ENCODE measurements at regions not wholly inside any gene's neighbourhood (a gene's known extent, or its start where the extent isn't known, plus 50 kb on each side); places are given as distances from the start of the nearest gene placed in this dataset.
"Not testable (repeated sequence)": the region's sequence is repeated elsewhere in the genome, so short reads cannot be mapped to it uniquely, and the experiment has no call there.

DNA sequence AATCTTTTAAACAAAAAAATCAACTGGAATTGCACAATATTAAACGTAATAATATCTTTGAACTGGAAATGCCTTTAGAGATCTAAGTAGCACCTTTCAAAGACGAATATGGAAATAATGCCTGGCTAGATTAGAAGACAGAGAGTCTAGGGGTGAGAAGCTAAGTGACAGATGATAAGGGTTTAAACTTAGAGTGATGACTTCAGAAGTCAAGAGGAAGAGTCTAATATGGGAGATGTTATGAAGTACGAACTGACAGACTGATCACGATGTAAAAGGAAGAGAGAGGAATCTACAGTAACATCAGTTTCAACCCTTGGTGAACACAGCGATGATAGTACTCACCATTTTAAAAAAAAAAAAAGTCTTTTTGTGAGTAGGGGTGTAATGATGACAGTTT lies 57.9 kb downstream of the HINT1 start:
- no peak for DNase-seq (ENCODE audit: low read depth in 2 of 2)

DNA sequence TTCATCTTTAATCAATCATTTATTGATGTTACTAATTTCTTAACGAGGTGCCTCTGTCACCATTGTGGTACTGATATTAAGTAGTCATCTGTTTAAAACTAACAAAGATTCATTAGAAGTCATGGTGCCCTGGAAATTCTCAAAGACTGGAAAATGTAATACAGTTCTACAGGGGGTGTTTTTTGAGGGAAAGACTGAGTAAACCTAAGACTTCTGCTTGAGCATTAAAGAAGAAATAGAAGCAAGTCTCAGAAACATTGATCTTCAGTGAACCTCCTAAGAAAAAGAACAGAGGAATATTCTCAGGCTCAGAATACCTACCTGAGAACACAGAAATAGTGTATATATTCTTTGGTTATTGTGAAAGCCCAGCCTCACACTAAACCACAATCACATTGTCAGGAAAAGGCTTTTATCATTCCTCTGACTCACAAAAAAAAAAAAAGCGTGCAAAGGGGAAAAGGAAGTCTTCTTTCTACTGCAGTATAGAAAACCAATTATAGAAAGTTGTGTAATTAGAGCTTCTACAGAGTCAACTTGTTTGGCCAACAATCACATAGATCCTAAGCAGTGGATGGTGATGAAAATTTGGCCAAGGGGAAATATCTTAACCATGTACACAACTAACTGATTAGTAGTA lies 60.8 kb downstream of the HINT1 start:
- no peak for DNase-seq (ENCODE audit: low read depth in 2 of 2)

DNA sequence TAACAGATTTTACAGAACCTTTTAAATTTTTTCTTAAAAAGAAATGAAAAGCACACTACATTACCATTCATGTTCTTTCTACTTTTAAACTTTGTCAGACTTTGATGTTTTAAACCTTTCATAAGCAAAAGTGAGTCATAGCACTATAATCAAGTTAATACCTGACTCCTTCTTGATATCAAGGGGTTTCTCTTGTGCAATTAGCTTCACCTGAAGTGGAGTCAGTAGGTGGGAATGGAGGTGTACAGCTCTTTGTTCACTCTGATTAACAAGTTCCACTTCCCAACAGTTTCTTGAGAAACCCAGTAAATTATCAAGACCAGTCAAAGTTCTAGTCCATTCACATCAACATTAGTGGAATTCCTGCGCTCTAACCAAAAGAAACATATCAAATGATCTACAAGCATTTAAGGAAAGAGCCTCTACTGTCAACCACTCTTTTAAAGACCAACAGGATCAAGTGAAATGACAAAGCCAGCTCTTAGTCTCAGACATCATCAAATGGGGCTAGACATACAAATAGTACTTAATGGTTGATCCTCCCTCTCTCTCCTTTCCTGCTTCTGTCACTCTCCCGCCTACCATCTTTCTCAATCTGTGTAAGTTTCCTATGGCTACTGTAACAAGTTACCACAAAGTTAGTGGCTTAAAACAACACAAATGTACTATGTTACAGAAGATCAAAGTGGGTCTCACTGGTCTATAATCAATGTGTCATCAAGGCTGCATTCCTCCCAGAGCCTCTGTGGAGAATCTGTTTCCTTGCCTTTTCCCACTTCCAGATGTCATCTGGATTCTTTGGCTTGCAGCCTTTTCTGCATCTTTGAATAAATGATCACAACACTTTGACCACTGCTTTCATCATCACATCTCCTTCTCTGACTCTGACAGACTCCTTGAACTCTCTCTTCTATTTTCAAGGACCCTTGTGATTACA lies 68.0 kb downstream of the HINT1 start:
- no peak for DNase-seq (ENCODE audit: low read depth in 2 of 2)

DNA sequence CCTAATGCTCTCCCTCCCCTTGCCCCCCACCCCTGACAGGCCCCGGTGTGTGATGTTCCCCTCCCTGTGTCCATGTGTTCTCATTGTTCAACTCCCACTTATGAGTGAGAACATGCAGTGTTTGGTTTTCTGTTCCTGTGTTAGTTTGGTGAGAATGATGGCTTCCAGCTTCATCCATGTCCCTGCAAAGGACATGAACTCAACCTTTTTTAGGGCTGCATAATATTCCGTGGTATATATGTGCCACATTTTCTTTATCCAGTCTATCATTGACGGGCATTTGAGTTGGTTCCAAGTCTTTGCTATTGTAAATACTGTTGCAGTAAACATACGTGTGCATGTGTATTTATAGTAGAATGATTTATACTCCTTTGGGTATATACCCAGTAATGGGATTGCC lies 69.5 kb downstream of the HINT1 start:
- DNase-seq (ENCODE audit: low read depth in 2 of 2): not testable (repeated sequence)

DNA sequence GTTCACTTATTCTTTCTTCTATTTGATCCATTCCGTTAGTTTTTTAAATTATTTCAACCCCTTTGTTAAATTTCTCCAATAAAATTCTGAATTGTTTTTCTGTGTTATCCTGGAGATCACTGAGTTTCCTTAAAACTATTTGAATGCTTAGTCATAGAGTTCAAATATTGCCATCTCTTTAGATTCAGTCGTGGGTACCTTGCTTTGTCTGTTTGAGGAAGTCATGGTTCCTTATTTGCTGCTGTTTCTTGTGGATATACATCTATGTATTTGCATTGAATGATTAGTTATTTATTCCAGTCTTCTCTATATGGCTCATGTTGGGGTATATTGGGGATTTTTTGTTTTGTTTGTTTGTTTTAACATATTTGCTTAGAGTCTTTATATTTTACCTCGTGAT lies 80.6 kb downstream of the HINT1 start:
- DNase-seq (ENCODE audit: low read depth in 2 of 2): no peak

DNA sequence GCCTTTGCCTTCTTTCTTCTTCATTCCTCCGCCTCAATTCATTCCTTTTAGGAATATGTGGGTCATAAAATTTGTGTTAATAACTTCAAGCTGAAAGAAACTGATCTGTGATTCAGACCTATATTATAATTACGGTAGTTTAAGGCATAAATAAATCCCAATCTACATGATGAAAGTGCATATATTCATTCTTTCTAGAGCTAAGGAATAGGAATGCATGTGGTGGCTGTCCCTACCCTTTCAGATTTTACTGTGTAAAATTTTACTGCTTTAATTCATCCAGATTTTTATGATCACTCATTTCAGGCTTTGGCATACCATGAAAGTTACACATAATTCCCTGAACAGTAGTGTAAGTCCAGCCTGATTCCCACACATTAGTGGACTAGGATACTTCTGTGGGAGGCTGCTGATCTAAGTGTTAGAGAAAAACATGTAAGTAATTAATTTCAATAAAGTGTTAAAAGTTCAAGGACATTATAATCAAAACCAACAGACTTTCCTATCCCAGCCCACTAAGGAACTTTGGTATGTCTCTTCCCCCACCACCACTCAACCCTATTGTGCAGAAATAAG lies 83.1 kb downstream of the HINT1 start:
- DNase-seq (ENCODE audit: low read depth in 2 of 2): no peak

DNA sequence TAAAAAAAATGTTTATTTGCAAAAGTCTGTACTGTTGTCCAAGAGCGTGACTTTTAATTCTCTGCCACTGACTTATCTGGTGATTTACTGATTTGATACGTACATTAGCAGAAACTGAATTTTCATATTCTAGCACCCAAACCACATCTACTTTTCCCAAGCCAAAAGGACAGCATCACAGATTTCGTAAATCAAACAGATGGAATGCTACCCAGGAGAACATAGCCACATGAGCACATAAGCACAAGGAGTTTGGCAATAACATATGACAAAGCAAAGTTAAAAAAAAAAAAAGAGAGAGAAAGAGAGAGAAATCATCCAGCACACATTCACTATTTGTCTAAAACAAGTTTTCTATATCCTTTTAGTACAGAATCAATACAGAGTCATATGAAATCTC lies 83.7 kb downstream of the HINT1 start:
- DNase-seq (ENCODE audit: low read depth in 2 of 2): no peak

DNA sequence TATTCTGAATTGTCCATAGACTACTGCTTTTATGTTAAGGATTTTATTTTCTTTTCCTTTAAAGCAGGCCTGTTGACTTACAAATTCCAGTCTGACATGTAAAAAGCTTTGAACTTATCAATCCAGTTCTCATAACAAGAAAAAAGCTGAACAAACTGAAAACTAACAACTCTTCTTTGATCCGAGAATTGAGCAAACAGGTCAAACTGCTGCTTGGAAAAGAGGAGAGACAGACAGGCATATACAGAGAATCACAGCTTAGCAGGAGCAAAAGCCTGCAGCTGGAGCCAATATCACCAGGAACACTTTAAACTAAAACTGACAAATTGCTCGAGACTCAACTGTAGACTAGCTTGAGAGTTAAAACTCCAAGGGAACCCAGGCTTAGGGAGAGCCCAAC lies 85.8 kb downstream of the HINT1 start:
- DNase-seq (ENCODE audit: low read depth in 2 of 2): no peak

DNA sequence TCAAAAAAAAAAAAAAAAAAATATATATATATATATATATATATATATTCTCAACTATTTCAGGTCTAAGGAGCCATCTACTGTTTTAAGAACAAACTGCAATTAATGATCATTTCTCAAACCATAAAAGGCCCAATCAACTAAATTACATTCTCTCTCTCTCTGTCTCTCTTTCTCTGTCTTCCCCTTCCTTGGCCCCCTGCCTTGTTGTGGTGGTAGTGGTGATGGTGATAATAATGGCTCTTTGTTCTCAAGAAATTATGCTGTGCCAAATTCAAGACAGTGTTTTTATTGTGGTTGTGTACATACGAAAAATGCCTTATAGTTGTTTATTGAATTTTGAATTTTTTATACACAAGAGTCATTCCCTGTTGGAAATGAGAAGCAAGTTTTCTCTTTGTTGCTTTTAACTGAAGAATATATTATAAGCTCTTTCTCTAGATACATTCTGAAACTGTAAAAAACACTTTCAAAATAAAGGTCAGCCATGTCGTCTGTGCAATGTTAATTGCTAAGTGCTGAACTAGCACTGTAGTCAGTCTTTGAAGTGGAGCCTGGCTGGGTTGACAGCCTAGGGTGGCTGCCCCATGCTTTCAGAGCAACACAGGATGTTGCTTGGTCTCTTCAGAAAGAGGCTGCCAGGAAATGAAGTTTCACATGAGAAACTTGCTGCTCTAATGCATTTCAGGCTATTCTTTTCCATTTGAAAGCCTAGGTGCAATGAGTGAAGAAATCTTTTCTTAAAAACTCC lies 96.0 kb downstream of the HINT1 start:
- DNase-seq (ENCODE audit: low read depth in 2 of 2): peak; percentile 15 to 20

DNA sequence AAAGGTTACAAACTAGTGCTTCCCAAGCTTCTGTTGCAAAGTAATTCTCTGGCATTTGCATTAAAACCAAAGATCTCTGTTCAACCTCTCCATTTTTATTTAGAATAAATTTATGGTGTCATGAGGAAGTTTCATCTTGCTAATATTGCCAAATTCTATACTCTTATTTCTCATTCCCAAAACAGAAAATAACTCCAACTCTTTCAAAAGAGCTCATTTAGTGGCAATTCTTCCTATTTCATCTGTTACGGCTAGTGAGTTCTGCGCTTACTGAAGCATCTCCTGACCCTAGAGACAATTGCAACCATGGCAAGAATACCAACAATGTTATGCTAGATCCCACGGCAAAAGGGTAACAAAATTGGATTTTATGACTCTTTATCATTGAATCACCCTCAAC lies 97.0 kb downstream of the HINT1 start:
- DNase-seq (ENCODE audit: low read depth in 2 of 2): no peak

DNA sequence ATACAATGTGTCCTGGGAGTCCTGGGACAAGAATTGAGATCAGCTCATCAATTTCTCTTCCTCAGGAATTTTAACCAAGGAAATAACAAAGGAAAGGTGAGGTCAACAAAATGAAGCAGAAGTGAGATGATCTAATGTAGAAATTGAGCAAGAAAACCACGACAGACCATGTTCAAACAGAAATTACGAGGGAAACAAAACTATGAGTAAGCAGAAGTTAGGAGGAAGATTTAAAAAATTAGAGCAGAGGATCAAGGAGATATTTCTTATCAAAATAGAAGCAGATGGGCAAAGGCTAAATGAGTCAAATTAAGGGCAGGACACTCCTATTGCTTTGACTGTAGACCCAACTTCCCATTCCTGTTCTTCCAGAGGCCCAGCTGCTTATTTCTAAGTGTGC lies 97.4 kb downstream of the HINT1 start:
- DNase-seq (ENCODE audit: low read depth in 2 of 2): no peak

DNA sequence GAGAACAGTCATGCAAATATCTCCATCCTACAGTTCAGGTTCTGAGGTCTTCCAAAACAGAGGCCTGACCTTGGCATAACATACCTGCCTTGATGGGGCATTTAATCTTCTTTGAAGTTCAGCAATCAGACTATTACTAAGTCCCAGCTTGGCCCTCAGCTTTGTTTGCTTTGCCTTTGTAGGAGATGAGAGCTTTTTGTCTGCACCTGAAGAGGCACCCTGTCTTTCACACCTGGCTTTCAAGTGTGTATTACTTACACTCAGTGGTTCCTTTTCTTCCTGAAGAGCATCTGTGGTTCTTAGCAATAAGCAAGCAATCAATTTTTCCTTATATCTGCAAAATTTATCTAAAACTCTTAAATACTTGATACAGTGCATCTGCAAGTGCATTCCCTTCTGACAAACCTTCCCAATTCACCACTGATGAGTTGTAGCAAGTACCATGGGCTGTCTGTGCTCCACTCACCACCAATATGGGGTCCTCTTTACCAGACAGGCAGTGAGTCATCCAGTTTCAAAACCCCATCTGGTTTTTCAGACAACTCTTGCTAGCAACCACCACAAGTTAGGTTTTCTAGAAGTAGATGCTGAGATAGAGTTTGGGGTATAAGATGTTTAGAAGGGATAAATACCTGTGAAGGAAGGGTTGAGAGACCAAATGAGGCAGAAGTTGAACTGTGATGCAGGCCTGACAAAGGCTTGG lies 100.2 kb downstream of the HINT1 start:
- DNase-seq (ENCODE audit: low read depth in 2 of 2): no peak

DNA sequence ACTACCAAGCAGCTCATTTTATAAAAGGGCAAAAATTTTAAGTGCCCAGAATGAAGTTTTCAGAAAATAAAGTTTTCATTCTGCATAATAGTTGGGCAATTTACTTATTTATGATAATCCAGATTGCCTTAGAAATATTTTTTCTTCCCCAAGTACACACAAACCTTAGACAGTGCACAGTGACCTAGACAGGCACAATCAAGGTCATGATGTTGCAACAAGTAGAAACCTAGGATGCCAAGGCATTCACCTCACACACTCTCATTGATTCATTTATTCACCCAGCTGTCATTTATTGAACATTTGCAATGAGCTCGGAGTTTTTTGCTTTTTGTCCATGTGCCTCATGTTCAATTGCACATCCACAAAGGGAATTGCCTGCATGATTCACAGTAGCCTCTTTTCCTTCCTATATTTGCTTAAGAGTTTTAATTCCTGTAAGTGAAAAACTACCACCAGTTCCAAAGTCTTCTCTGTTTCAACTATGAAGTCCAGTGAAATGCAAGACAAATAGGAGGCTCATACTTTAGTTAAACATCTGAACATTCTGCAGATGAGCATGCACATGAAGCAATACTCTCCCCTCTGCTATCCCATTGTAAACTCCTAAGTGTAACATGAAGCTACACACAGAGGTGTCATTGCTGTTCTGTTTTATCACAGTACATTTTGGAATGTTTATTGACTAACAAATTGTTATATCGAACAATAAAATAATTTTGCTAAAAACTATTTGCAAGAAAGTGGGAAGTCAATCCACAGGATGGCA lies 122.9 kb downstream of the HINT1 start:
- DNase-seq (ENCODE audit: low read depth in 2 of 2): no peak

DNA sequence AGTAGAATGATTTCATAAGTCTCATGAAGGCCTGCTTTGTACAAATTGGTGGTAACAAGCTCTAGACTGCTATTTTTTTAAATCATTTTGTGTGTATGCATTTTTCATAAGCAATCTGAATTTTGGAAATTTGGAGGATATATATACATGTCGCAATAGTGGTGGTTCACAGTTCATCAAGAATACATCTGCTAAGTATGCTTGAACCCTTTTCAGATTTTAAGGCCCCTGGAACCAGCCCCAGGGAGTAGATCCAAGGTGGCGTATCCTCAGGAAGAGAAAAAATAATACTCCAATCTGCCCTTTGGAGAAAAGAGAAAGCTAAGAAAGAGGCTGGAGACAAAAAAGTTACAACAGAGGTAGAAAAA lies 141.6 kb downstream of the HINT1 start:
- no peak for DNase-seq (ENCODE audit: low read depth in 2 of 2)

DNA sequence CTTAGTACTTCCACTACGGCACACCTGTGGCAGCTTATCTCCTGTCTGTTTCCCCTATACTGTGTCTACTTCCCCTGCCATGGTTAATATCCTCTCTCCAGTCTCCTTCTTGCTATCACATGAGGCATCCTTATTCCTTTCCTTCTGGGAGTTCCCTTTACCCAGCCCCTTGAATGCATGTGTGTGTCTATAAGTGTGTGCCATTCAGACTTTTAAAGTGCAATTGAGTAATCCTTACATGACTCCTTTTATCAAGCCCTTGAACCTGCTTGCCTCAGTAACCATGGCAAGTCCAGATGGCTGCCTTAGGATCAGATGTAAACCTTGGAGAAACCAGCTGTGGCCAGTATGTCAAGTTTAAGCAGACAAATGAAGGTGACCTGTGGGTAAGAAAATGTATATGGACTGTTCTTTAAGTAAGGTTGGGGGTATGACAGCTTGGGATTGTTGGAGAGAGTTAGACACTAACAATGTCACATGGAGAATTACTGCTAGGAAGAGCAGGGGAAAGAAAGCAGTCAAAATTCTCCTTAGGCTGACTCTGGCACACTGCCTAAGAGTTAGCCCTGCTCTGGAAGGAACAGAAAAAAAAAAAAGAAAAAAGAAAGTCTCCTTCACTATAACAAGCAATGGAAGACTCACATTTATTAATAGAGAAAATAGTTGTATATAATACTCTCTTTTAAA lies 142.1 kb downstream of the HINT1 start:
- no peak for DNase-seq (ENCODE audit: low read depth in 2 of 2)

DNA sequence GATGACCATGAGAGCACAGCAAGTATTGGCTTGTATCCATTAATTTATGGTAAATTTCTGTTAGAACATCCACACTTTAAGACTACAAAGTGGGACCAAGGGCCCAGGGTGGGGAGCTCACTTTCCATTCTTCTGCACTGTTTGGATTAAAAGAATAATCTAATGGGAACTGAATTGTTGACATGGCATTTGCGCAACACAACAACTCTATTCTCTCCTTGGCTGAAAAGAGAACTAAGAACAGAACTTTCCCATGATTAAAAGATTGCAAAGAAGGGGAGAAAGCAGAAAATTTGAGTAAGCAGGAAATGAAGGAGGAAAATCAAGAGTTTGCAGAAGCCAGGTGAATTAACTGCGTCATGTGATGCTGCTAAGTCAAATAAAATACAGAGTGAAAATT lies 143.4 kb downstream of the HINT1 start:
- no peak for DNase-seq (ENCODE audit: low read depth in 2 of 2)

DNA sequence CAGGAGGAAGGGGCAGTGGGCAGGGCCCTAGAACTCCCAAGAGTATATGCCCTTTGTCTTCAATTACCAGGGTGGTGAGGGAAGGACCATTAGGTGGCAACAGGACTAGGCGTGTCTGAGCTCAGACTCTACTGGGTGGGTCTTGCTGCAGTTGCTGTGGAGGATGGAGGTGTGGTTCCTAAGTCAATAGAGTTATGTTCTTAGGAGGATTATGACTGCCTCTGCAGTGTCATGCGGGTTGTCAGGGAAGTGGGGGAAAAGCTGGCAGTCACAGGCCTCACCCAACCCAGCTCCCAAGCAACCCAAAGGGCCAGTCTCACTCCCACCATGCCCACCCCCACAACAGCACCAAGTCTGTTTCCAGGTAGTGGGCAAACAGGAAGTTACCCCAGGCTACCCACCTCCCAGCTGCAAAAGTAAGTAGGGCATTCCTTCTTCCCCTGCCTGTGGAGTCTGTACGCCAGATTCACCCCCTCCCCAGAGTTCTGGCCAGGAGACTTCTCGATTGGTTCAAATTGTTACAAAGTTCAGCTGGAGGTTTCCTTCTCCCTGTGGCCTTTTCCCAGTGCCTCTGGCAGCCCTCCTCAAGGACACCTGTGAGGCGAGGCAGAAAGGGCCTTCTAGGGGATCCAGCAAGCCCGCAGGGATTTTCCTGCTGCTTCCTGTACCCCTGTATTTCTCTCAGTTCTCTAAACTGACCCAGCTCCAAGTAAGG lies 145.3 kb downstream of the HINT1 start:
- DNase-seq (ENCODE audit: low read depth in 2 of 2): no peak

DNA sequence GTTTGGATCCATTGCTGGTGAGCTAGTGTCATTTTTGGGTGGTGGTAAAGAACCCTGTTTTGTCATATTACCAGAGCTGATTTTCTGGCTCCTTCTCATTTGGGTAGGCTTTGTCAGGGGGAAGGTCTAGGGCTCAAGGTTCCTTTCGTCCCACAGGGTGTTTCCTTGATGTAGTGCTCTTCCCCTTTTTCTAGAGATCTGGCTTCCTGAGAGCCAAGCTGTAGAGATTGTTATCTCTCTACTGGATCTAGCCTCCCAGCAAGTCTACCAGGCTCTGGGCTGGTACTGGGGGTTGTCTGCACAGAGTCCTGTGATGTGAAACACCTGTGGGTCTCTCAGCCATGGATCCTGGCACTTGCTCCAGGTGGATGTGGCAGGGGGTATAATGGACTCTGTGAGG lies 145.9 kb downstream of the HINT1 start:
- DNase-seq (ENCODE audit: low read depth in 2 of 2): no peak

DNA sequence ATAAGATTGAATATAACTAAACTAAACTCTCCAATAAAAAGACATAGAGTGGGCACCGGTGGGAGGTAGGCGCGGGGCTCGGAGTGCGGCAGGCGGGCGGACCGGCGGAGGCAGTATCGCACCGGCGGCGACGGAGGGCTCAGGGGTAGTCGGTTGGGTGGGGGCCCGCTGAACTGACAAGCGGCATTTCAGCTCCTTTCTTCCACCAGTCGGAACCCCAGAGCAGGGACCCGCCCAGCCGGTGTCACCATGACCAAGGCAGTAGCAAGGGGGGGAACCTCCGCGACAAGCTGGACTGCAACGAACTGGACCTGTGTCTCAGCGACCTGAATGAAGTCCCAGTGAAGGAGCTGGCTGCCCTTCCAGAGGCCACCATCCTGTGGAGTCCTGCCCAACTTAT lies 156.7 kb downstream of the HINT1 start:
- DNase-seq (ENCODE audit: low read depth in 2 of 2): no peak
